IPS DF 19.7 (cell line): ENCODE measurements at regions not wholly inside any gene's neighbourhood (a gene's known extent, or its start where the extent isn't known, plus 50 kb on each side); places are given as distances from the start of the nearest gene placed in this dataset.

Source experiments
- DNase-seq: peaks from one replicate; pipeline ENCODE4 v3.0.0-alpha.2; 2013; ENCODE audit warnings: low read depth, low spot score

- DNase-seq = no peak
These were observed 194.3 kb upstream of the TWIST2 start for GRCh38 chr2:238653431-238654109.

- no peak for DNase-seq
These were observed 193.2 kb upstream of the TWIST2 start for GRCh38 chr2:238654479-238655197.

DNA sequence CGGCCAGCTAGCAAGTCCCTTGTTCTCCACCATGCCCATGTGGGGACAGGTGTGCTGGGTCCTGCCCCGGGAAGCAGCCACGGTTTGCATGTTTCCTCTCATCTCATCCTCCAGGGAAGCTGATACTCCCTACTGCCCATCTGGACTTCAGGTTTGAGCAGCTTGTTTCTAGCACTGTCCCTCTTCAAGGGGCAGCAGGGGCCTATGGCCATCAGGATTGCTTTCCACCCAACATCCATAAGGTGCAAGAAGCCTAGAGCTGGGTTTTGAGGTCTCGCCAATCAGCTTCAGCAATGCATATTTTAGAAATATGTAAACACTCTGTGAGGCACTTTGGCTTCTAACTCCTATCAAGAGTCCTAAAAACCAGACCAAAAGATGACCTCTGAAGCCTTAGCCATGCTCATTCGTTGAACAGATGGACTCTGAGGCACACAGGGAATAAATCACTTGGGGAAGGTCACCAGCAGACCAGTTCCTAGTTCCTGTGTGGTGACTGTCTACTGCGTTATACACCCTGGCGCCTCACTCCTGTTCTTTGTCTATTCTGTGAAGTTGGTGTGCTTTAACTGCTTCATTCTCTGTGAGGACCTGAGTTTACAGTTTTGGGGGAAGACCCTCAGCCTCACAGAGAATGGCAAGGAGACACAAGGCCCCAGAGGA, 192.6 kb upstream of the TWIST2 start:
- no peak for DNase-seq

- no peak for DNase-seq
These were observed 191.7 kb upstream of the TWIST2 start for GRCh38 chr2:238655974-238656722.

DNA sequence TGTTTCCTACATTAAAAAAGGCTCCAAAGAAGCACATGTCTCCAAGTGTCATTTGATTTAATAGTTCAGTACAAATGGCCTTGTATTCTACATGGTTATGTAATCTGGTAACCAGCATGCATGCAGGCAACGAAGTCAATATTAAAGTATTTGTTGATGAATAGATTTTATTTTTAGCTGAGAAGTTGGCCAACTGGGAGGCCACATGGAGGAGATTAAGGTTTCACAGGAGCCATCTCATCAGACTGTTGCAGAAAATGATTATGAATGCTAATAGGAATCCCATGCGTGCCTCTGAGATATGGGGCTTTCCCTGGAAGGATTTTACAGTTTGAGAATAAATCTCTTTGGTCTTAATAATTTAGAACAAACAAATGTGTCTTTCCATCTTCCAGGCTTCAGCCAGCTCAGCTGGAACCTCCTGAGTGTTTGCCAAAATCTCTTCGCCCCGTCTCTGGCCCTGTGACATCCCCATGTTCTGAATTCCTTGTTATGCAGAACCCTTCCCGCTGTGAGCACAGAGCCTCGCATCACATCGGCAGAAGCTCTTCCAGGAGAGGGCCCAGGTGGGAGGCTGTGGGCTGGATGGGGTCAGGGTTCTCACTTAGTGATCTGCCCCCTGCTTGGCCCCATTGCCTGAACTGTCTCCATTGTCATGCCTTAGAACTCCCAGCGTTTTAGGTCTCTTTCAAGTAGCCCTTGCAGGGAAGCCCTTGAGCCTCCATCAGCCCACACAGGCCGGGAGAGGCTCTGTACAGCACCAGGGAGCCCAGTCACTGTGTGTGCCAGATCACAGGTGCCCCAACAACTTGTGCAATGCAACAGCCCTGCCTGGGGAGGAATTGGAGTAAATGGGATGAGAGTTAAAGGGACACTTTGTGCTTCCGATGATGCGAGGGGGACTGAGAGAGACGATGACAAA, 190.5 kb upstream of the TWIST2 start:
- peak; percentile 50 for DNase-seq

DNA sequence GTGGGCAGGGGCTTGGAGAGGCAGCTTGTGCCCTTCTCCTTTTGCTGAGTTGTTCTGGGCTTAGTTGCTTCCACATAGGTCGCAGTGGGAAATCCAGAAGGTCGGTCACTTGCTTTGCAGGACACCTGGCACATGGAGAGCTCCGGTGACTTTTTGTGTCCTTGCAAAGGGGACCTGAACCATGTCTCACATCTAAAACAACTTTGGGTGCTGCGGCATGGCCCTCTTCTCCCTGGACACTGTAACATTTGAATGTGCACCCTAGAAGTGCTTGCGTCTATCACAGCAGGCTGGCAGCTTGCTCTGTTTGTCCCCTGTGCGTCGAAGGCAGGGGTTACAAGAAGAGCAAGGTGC, 189.9 kb upstream of the TWIST2 start:
- no peak for DNase-seq

DNA sequence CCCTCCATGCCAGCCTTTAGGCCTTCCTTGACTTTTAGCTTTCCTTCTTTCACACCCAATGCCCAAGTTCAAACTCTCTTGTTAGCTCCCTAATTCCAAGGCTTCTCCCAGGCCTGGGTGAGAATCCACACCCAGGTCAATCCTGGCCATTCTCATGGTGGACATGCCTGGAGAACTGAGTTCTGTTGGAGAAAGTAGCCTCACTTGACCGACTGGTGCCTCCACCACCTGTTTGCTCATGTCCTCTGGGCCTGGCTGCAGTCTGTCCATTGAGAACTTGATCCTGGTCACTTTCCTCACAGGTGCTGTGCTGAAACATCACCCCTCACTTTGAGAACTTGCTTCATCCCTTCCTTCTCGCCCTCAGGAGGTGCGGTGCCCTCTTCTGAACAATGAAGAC, 189.1 kb upstream of the TWIST2 start:
- no peak for DNase-seq

GRCh38 chr2:238659231-238659630, 188.7 kb upstream of the TWIST2 start:
- no peak for DNase-seq

DNA sequence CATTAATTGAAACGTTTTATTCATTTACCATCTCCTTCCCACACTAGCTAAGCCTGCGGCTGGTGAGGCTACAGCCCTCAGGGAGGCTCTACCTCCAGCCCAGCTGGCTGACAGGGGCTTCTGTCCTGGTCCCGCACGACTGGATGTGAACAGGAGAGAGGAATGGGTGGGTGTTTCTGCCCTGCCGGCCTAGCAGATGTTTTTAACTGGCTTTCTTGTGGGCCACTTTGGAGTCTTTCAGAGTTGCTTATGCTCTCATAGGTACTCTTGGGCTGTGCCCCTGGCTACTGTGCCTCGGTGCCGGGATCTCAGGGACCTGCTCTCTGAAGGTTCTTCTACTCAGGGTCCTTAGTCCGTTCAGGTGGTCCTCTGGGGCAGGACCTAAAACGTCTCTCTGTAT, 184.3 kb upstream of the TWIST2 start:
- DNase-seq = no peak

DNA sequence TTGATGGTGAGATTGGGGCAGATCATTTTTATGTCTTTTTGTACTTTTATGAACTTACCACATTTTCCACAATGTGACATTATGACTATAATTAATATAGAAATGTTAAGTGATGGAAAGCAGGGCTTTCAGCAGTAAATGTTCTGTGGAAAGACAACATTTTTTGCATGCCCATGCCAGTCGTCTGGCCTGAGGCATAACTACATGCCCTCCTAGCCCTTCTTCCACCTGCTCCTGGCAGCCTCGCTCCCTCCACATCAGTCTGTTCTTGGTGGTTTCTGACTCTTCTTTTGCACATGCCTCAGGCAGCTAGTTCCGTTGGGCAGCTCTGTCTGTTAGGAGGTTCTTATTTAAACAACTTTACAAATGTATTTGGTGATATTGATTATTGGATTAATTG, 182.0 kb upstream of the TWIST2 start:
- no peak for DNase-seq

- DNase-seq = no peak
These were observed 181.3 kb upstream of the TWIST2 start for GRCh38 chr2:238666543-238666942.

DNA sequence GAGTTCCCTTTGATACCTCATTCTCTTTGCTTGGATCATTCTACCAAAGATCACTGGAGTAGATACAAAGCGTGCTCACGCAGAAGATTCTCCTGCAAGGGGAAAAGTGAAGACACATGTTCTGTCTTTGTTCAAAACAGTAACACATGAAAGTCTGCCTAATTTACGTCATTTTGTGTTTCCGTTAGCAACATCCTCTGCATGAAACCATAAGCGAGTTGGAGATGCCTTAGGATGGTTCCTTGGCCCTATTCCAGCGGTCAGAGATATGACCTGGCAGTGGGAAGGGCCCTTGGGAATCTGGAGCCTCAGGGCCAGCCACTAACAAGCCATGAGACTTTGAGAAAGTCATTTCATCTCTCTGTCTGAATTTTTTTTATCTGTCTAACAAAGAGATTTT, 180.9 kb upstream of the TWIST2 start:
- DNase-seq = no peak

DNA sequence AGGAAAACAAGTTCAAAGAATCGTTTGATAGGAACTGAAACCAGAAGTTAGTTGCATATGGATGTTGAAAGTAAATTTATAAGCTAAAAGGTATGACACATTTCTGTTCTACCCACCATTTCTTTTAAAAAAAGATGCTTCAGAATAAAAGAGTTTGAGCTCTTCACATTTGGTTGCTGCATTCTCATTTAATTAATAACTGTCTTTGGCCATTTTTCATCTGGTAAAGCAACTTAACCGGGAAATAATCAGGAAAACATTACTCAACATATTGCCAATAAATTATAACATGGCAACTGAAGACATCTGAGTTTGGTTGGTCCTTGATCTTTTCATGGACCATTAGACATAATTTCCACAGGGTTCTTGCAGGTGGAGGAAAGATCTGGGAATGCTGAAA, 180.2 kb upstream of the TWIST2 start:
- no peak for DNase-seq

DNA sequence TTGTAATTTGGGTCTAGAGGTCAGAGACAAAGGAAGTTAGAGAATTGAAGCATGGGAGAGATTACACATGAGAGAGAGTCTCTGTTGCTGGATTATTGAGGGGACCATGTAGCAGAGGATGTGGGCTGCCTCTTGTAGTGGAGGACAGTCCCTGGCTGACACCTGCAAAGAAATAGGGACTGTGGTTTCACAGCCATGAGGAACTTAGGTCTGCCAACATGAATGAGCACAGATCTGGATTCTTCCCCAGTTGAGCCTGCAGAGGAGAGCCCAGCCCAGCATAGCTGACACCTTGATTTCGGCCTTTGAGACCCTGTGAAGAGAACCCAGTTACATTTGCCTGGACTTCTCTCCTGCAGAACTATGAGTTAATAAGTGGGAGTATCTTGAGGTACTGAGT, 179.5 kb upstream of the TWIST2 start:
- DNase-seq = no peak

DNA sequence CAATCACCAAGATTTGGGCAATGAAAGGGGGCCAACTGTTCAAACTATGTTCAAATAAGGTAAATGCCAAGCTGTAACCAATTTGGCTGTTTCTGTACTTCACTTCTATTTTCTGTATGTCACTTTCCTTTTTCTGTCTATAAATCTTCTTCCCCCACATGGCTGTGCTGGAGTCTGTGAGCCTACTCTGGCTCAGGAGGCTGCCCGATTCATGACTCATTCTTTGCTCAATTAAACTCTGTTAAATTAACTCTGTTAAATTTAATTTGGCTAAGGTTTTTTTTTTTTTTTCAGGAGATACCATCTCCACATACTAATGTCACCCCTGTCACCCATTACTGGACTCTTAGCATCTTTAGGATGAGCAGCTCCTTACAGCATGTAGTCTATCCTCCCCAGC, 178.8 kb upstream of the TWIST2 start:
- no peak for DNase-seq

GRCh38 chr2:238669581-238670080, 178.3 kb upstream of the TWIST2 start:
- DNase-seq = no peak

DNA sequence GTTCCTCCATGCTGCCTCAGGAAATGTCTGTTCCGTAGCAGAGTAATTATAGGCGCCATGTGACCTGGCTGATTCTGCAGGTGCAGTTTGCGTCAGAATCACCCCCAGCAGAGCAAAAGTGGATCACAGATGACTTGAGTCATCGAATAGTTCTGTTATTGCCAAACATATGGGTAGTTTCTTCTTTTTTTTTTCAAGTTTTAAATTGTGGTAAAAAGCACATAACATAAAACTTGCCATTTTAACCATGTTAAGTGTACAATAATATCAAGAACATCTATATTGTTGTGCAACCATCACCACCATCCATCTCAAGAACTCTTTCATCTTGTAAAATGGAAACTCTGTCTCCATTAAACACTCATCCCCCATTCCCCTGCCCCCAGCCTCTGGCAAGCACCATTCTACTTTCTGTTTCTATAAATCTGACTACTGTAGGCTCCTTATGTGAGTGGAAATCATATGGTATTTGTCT, 177.7 kb upstream of the TWIST2 start:
- DNase-seq = no peak

- DNase-seq = no peak
These were observed 165.3 kb upstream of the TWIST2 start for GRCh38 chr2:238682536-238682935.

DNA sequence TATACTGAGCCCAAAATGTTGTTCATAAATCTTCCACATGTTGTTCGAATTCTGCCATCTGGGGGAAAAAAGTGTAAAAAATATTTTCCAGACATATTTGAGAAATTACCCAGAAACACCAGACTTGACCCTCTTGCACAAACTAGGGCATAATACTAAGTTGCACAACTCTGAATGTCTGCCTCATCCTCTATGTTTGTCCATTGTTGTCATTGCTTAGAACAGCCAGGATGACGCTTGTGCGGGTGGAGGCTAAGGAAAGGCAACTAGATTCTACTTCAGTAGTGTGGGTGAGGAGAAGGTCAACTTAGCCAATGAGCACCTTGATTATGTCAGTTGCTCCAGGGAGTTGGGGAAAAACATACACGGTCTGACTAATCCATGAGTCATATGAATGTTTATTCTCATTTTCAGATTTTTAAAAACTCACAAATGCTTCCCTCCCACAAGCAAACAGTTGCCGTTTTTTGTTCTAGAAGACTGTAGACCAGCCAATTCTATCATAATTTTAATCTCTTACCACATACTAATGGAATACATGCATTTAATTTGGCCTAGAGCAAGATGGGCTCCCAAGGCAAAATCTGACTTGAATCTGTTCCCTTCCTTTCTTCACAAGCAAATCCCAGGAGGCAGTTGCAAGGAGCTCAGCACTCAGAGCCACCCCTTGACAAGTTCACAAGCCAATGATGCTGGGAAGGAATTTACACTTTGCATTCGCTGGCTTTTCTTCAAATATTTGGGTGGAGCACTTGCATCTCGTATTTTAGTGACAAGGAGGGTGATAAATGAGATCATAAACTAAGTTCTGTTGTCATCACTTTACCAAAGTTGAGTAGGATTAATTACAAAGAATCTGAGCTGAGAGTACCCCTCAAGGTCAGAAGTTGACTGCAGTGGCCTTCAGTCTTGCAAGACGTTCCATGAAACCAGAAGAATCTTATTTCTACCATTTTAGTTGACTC, 163.2 kb upstream of the TWIST2 start:
- no peak for DNase-seq

DNA sequence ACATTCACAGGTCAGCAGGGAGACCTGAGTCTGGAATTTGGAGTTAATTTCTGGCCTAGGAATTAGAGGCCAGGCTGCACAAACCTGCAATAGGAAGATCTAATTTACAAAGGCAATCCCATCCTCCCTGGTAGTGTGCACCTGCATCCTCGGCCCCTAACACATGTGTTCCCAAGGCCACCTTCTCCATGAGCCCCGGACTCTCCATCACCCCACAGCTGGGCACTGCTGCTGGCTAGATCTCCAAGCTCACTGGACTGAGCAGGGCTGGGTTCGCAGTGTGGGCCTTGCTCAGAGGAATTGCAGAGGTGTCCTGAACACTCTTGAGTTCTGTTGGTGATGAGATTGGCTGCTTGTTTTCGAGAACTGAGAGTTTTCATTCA, 162.6 kb upstream of the TWIST2 start:
- DNase-seq = no peak
